GM23338 (cell line): ENCODE measurements at regions not wholly inside any gene's neighbourhood (a gene's known extent, or its start where the extent isn't known, plus 50 kb on each side); places are given as distances from the start of the nearest gene placed in this dataset.

Experiments
- ATAC-seq: fragments of 200-7000 bp; cut with Tn5 transposase; 3 replicates; pipeline ENCODE4 v1.9.1; 2020
- DNase-seq: peaks from one replicate; pipeline ENCODE4 v3.0.0-alpha.2; 2015; ENCODE audit warnings: low spot score
- H2AFZ ChIP-seq: fragments of 200-600 bp; sonication (generic); 2 replicates; pipeline ENCODE4 v1.8.0; 2016; ENCODE audit warnings: antibody characterized with exemption, mild to moderate bottlenecking, moderate library complexity
- H3F3A ChIP-seq: fragments of 200-600 bp; sonication (generic); replicated peaks from 2 replicates; pipeline ENCODE4 v1.8.0; 2017; ENCODE audit warnings: antibody characterized with exemption, mixed run types, low read depth
- H3K27ac ChIP-seq: fragments of 200-600 bp; sonication (generic); 2 replicates; pipeline ENCODE4 v1.6.1; 2016; ENCODE audit warnings: low read depth
- H3K27me3 ChIP-seq: fragments of 200-600 bp; sonication (generic); 2 replicates; pipeline ENCODE4 v1.8.0; 2016; ENCODE audit warnings: mild to moderate bottlenecking, mixed run types, moderate library complexity; ENCODE audit not compliant: insufficient read depth
- H3K36me3 ChIP-seq: fragments of 200-600 bp; sonication (generic); 2 replicates; pipeline ENCODE4 v1.8.0; 2016; ENCODE audit warnings: mild to moderate bottlenecking; ENCODE audit not compliant: insufficient read depth
- H3K4me1 ChIP-seq: fragments of 200-600 bp; sonication (generic); 2 replicates; pipeline ENCODE4 v1.8.0; 2016; ENCODE audit warnings: mild to moderate bottlenecking, moderate library complexity; ENCODE audit not compliant: insufficient read depth
- H3K4me2 ChIP-seq: fragments of 200-600 bp; sonication (generic); 2 replicates; pipeline ENCODE4 v1.7.1; 2017; ENCODE audit warnings: mixed run types
- H3K4me3 ChIP-seq: fragments of 200-600 bp; sonication (generic); 2 replicates; pipeline ENCODE4 v1.6.1; 2016; ENCODE audit warnings: mixed run types
- H3K79me2 ChIP-seq: fragments of 200-600 bp; sonication (generic); replicated peaks from 2 replicates; pipeline ENCODE4 v1.8.0; 2017; ENCODE audit warnings: mild to moderate bottlenecking; ENCODE audit not compliant: insufficient read depth
- H3K9me2 ChIP-seq: fragments of 200-600 bp; sonication (generic); 2 replicates; pipeline ENCODE4 v1.8.0; 2017; ENCODE audit not compliant: insufficient read depth
- H4K20me1 ChIP-seq: fragments of 200-600 bp; sonication (generic); replicated peaks from 2 replicates; pipeline ENCODE4 v1.8.0; 2017; ENCODE audit warnings: mild to moderate bottlenecking; ENCODE audit not compliant: insufficient read depth
- H3K27ac Mint-ChIP-seq: 2 replicates; pipeline ENCODE4 v1.8.0; 2020; ENCODE audit warnings: inconsistent platforms, mild to moderate bottlenecking, moderate library complexity, mixed read lengths
- H3K27me3 Mint-ChIP-seq: 3 replicates; pipeline ENCODE4 v1.8.0; 2022; ENCODE audit warnings: low read depth, mild to moderate bottlenecking, moderate library complexity, mixed read lengths, inconsistent platforms; ENCODE audit not compliant: insufficient read depth, poor library complexity
- H3K36me3 Mint-ChIP-seq: 3 replicates; pipeline ENCODE4 v1.8.0; 2021; ENCODE audit warnings: low read depth, mild to moderate bottlenecking, inconsistent platforms, moderate library complexity, mixed read lengths
- H3K4me1 Mint-ChIP-seq: 3 replicates; pipeline ENCODE4 v1.8.0; 2020; ENCODE audit warnings: mild to moderate bottlenecking, inconsistent platforms, mixed read lengths
- H3K4me3 Mint-ChIP-seq: 3 replicates; pipeline ENCODE4 v1.8.0; 2021; ENCODE audit warnings: moderate library complexity, mild to moderate bottlenecking, inconsistent platforms, mixed read lengths
- H3K9me3 Mint-ChIP-seq: 3 replicates; pipeline ENCODE4 v1.8.0; 2020; ENCODE audit warnings: moderate library complexity, mild to moderate bottlenecking, inconsistent platforms, mixed read lengths
- EZH2 ChIP-seq: fragments of 200-600 bp; sonication (generic); IDR thresholded peaks from one replicate; pipeline ENCODE4 v1.8.0; 2017; ENCODE audit warnings: antibody characterized with exemption, mild to moderate bottlenecking, low read depth; ENCODE audit not compliant: unreplicated experiment
- EZH2phosphoT487 ChIP-seq: fragments of 200-600 bp; sonication (generic); IDR thresholded peaks from one replicate; pipeline ENCODE4 v1.8.1; 2018; ENCODE audit warnings: antibody characterized with exemption; ENCODE audit not compliant: unreplicated experiment
- JUNB ChIP-seq: IDR thresholded peaks from one replicate; pipeline ENCODE4 v1.6.1; 2016; ENCODE audit warnings: antibody characterized with exemption; ENCODE audit not compliant: unreplicated experiment
- NANOG ChIP-seq: IDR thresholded peaks from 2 replicates; pipeline ENCODE4 v1.6.1; 2016; ENCODE audit warnings: antibody characterized with exemption, borderline replicate concordance
- STAT1 ChIP-seq: IDR thresholded peaks from one replicate; pipeline ENCODE4 v1.6.1; 2016; ENCODE audit warnings: antibody characterized with exemption; ENCODE audit not compliant: unreplicated experiment
- ZNF114 ChIP-seq: fragments of 250-450 bp; sonication (Bioruptor Pico); IDR thresholded peaks from 2 replicates; pipeline ENCODE4 v1.5.0; 2020; ENCODE audit warnings: mild to moderate bottlenecking, moderate library complexity
- TF ChIP-seq, protein P1 (sequence below): IDR thresholded peaks from one replicate; pipeline ENCODE4 v1.6.1; 2018; ENCODE audit warnings: antibody characterized with exemption; ENCODE audit not compliant: unreplicated experiment
- TF ChIP-seq, protein P2 (sequence below): IDR thresholded peaks from 2 replicates; pipeline ENCODE4 v1.6.1; 2016; ENCODE audit warnings: antibody characterized with exemption
- TF ChIP-seq, protein P3 (sequence below), 2 experiments: fragments of 200-600 bp in 1 of 2; sonication (generic) in 1 of 2; conservative IDR thresholded peaks; 2 replicates each; pipeline versions ENCODE4 v1.5.1 to v1.6.1; 2016 to 2017; ENCODE audit warnings: antibody characterized with exemption in 2 of 2, low read depth in 2 of 2, mild to moderate bottlenecking in 2 of 2, moderate library complexity in 1 of 2

DNA sequence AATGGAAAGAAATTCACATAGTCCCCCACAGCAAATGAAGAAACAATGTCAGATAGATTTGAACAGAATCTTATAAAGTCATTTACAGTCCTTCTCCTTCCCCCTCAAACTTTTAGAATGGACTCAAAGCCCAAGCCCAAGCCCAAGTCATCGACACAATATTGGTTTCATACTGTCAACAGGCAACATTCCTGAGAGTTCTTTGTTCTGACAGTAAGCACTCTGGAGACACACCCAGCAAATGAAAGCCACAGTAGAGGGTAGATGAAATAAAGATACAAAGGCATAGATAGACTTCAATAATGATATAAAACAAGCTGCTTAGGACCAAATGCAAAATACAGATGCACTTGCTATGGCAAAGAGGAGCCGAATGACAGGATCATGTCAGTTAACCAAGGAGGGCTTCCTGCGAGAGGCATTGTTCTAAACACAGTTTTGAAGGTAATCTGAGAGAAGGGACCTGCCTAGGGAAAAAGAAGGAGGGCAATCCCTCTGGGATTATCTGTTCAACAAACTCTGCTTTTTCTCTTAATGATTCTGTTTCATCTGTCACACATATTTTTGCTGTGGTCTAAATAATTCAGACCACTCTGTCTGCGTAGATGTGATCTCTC, 97.1 kb upstream of the MAP4K3 start (continued):
- TF ChIP-seq, protein P1, sequence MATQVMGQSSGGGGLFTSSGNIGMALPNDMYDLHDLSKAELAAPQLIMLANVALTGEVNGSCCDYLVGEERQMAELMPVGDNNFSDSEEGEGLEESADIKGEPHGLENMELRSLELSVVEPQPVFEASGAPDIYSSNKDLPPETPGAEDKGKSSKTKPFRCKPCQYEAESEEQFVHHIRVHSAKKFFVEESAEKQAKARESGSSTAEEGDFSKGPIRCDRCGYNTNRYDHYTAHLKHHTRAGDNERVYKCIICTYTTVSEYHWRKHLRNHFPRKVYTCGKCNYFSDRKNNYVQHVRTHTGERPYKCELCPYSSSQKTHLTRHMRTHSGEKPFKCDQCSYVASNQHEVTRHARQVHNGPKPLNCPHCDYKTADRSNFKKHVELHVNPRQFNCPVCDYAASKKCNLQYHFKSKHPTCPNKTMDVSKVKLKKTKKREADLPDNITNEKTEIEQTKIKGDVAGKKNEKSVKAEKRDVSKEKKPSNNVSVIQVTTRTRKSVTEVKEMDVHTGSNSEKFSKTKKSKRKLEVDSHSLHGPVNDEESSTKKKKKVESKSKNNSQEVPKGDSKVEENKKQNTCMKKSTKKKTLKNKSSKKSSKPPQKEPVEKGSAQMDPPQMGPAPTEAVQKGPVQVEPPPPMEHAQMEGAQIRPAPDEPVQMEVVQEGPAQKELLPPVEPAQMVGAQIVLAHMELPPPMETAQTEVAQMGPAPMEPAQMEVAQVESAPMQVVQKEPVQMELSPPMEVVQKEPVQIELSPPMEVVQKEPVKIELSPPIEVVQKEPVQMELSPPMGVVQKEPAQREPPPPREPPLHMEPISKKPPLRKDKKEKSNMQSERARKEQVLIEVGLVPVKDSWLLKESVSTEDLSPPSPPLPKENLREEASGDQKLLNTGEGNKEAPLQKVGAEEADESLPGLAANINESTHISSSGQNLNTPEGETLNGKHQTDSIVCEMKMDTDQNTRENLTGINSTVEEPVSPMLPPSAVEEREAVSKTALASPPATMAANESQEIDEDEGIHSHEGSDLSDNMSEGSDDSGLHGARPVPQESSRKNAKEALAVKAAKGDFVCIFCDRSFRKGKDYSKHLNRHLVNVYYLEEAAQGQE: no peak
- TF ChIP-seq EZH2phosphoT487 (no peak), JUNB (no peak)

DNA sequence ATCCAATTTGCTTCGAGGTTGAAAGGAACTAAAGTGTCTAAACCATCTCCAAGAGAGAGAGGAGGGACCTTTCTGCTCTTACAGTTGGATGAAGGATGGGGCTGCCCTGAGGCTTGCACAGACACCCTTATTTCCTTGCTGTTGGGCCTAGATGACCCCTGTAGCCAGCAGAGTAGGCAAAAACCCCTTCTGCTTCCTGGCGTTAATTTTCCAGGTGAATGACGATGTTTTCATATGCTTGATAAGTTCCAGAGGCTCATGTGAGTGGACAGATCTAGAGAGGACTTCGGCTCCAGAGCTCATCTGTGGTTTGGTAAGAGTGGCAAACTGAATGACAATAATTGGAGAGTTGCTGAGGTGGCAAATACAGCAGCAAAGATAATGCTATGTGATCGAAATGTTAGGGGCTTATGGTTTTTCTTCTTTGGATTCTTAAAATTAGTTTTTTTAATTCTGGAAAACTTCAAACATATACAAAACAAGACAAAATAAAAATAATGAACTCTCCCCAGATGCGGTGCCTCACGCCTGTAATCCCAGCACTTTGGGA, 98.6 kb upstream of the MAP4K3 start:
- TF ChIP-seq, protein P2, sequence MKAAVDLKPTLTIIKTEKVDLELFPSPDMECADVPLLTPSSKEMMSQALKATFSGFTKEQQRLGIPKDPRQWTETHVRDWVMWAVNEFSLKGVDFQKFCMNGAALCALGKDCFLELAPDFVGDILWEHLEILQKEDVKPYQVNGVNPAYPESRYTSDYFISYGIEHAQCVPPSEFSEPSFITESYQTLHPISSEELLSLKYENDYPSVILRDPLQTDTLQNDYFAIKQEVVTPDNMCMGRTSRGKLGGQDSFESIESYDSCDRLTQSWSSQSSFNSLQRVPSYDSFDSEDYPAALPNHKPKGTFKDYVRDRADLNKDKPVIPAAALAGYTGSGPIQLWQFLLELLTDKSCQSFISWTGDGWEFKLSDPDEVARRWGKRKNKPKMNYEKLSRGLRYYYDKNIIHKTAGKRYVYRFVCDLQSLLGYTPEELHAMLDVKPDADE: no peak
- TF ChIP-seq EZH2 (no peak), NANOG (no peak)
- no peak overlapping the region for H3K27ac Mint-ChIP-seq
- DNase-seq: no peak
- H2AFZ ChIP-seq: no peak overlapping the region
- H3K4me1 Mint-ChIP-seq: peaks cover 7% of the 10 kb centered on the region; the same call in 2 of the 3 replicates
- peaks cover 11% of the 10 kb centered on the region; the same call in 1 of the 2 replicates for H3K9me2 ChIP-seq
- H3K4me1 ChIP-seq: peaks cover 22% of the 10 kb centered on the region
- no peaks in the 10 kb centered on the region for H3F3A ChIP-seq
- no peak overlapping the region for H3K4me3 Mint-ChIP-seq
- H3K27ac ChIP-seq: no peak overlapping the region
- H3K36me3 Mint-ChIP-seq: peaks cover 3% of the 10 kb centered on the region; the same call in 1 of the 3 replicates
- H3K4me2 ChIP-seq: no peak overlapping the region
- H3K79me2 ChIP-seq: no peaks in the 10 kb centered on the region
- H3K27me3 ChIP-seq: no peaks in the 10 kb centered on the region
- peaks cover 7% of the 10 kb centered on the region; the same call in 2 of the 3 replicates for H3K9me3 Mint-ChIP-seq
- ATAC-seq: no peak
- H3K27me3 Mint-ChIP-seq: no peaks in the 10 kb centered on the region
- H4K20me1 ChIP-seq: no peaks in the 10 kb centered on the region
- H3K36me3 ChIP-seq: no peaks in the 10 kb centered on the region
- H3K4me3 ChIP-seq: no peak overlapping the region

DNA sequence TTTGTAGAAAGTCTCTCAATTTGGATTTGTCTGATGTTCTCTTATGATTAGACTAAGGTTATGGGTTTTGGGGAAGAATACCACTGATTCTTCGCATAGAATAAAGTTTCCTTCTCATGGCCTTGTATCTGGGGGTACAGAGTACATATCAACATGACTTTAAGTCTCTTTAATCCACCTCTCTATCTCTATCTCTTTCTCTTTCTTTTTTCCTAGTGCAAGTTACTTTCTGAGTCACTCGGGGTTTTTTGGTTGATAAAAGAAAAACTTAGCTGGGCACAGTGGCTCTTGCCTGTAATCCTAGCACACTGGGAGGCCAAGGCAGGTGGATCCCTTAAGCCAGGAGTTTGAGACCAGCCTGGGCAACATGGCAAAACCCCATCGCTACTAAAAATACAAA, 100.1 kb upstream of the MAP4K3 start:
- no peaks in the 10 kb centered on the region for H3K79me2 ChIP-seq
- no peak overlapping the region for H2AFZ ChIP-seq
- H3K27ac ChIP-seq: no peak overlapping the region
- peaks cover 22% of the 10 kb centered on the region for H3K4me1 ChIP-seq
- no peak overlapping the region for H3K4me2 ChIP-seq
- H3F3A ChIP-seq: no peaks in the 10 kb centered on the region
- H3K4me3 Mint-ChIP-seq: no peak overlapping the region
- no peaks in the 10 kb centered on the region for H3K27me3 ChIP-seq
- no peak overlapping the region for H3K27ac Mint-ChIP-seq
- peaks cover 2% of the 10 kb centered on the region for H3K27me3 Mint-ChIP-seq
- H3K36me3 ChIP-seq: no peaks in the 10 kb centered on the region
- peaks cover 18% of the 10 kb centered on the region for H3K9me2 ChIP-seq
- ATAC-seq (no peak), DNase-seq (no peak)
- H3K9me3 Mint-ChIP-seq: no peaks in the 10 kb centered on the region
- H3K4me3 ChIP-seq: no peak overlapping the region
- H4K20me1 ChIP-seq: no peaks in the 10 kb centered on the region
- peaks cover 7% of the 10 kb centered on the region; the same call in 2 of the 3 replicates for H3K4me1 Mint-ChIP-seq
- no peaks in the 10 kb centered on the region; the same call in 2 of the 3 replicates for H3K36me3 Mint-ChIP-seq
- no peak for TF ChIP-seq EZH2
- TF ChIP-seq ZNF114 (CRISPR knock-in tag): no peak
- TF ChIP-seq, protein P3, sequence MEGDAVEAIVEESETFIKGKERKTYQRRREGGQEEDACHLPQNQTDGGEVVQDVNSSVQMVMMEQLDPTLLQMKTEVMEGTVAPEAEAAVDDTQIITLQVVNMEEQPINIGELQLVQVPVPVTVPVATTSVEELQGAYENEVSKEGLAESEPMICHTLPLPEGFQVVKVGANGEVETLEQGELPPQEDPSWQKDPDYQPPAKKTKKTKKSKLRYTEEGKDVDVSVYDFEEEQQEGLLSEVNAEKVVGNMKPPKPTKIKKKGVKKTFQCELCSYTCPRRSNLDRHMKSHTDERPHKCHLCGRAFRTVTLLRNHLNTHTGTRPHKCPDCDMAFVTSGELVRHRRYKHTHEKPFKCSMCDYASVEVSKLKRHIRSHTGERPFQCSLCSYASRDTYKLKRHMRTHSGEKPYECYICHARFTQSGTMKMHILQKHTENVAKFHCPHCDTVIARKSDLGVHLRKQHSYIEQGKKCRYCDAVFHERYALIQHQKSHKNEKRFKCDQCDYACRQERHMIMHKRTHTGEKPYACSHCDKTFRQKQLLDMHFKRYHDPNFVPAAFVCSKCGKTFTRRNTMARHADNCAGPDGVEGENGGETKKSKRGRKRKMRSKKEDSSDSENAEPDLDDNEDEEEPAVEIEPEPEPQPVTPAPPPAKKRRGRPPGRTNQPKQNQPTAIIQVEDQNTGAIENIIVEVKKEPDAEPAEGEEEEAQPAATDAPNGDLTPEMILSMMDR (conservative IDR thresholded peaks at IDR 0.05; ENCODE audit: low read depth in 2 of 2): no peak
- TF ChIP-seq JUNB: no peak
- no peak for TF ChIP-seq STAT1
